VCaP (cell line): ENCODE measurements at regions not wholly inside any gene's neighbourhood (a gene's known extent, or its start where the extent isn't known, plus 50 kb on each side); places are given as distances from the start of the nearest gene placed in this dataset.
A peak's percentile ranks its signal among the peaks of the same experiment; 100 is the strongest.

ENCODE experiments used
- H3K27ac ChIP-seq: fragments of 450-650 bp; 2 replicates; pipeline ENCODE4 v1.5.1; 2017
- TF ChIP-seq, protein P1 (sequence below): fragments of 450-650 bp; conservative IDR thresholded peaks from 2 replicates; pipeline ENCODE4 v1.5.1; 2017; ENCODE audit warnings: mild to moderate bottlenecking, moderate library complexity

DNA sequence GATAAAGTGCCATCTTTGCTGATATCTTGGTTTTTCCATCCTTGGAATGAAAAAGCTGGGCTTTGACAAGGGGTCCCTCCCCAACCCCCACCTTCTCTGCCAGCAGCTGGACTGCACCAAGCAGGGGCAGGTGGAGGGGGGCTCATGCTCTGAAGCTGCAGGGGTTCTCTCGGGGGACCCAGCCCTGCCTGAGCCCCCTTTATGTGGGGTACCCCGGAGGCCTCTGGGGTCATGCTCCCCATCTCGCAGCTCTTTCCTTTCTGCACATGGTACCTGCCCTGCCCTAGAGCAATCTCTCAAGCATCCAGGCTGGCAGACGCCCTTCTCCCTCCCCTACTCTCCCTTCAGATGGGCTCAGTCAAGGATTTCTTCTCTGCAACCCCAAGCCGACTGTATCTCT, 146.7 kb upstream of the PTPN1 start:
- no peak overlapping the region for H3K27ac ChIP-seq
- TF ChIP-seq, protein P1, sequence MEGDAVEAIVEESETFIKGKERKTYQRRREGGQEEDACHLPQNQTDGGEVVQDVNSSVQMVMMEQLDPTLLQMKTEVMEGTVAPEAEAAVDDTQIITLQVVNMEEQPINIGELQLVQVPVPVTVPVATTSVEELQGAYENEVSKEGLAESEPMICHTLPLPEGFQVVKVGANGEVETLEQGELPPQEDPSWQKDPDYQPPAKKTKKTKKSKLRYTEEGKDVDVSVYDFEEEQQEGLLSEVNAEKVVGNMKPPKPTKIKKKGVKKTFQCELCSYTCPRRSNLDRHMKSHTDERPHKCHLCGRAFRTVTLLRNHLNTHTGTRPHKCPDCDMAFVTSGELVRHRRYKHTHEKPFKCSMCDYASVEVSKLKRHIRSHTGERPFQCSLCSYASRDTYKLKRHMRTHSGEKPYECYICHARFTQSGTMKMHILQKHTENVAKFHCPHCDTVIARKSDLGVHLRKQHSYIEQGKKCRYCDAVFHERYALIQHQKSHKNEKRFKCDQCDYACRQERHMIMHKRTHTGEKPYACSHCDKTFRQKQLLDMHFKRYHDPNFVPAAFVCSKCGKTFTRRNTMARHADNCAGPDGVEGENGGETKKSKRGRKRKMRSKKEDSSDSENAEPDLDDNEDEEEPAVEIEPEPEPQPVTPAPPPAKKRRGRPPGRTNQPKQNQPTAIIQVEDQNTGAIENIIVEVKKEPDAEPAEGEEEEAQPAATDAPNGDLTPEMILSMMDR, result no peak

DNA sequence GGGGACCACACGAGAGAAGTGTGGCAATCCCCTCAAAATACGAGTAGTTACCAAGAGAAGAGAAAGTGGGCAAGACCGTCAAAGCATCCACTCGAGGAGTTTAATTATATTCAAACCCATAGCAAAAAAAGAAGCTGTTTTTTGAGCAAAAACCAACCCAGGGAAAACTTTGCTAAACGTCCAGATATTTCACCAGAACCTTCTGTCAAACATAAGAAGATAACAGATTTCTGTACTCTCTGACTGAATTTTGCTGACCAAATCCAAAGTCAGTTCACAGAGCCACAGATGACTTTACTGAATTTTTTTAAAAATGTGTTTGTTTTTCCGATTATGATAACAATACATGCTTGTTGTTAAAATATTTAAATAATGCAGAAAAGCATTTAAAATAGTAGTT, 145.6 kb upstream of the PTPN1 start:
- TF ChIP-seq, protein P1, result no peak
- no peak overlapping the region for H3K27ac ChIP-seq

DNA sequence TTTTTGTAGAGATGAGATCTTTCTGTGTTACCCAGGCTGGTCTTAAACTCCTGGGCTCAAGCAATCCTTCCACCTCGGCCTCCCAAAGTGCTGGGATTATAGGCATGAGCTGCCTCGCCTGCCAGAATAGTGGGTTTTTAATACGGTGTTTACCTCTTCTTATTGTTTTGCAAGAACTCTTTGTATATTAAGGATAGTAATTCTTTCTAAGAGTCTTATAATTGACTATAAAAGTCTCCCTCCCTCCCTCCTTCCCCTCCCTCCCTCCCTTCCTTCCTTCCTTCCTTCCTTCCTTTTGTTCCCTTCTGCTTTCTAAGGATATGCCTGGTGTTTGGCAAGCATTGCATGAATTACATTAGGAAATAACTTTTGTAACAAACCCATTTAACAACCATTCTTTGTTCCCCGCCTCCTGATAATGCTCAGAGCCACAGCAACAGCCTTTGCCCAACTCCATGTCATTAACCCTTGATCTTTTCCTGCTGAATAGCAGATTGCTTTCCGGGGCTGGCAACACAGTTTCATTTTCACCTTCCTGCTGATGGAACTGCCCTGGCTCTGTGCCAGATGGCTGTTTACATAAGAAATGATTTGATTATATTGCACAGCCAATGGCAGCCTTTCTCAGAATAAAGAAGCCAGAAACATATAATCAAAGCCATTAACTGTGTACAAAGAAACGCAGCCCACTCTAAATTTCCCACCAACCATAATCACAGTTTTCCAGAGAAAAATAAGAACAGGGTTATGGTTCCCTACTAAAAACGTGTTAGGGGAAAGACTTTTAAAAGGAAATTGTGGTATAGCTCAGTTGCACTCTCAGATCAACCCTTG, 143.7 kb upstream of the PTPN1 start:
- peak overlapping the region; percentile 20; the same call in 1 of the 2 replicates for H3K27ac ChIP-seq
- TF ChIP-seq, protein P1, result no peak

DNA sequence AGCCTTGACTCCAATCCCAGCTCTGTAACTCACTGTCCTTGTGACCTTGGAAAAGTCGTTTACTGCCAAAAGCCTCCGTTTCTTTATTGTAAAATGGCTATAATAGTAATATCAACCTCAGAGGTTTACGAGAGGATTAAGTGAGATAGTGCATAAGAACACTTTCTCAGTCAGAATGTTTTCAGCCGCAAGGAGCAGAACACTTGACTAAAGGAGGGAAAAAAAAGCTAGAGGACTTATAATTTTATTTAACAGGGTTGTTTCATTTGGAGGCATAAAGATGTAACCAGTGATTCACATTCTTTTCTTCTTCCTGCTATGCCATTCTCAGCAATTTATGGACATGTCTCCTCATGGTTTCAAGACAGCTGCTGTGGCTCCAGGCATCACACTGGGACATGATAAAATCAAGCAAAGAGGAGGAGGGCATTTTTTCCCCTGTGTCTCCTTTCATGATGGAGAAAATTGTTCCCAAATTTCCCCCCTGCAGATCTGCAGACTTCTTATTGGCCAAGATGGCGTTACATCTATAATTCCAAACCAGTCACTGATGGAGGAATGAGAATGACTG, 143.0 kb upstream of the PTPN1 start:
- H3K27ac ChIP-seq, result peak overlapping the region; percentile 20; the same call in 1 of the 2 replicates
- TF ChIP-seq, protein P1, result no peak

DNA sequence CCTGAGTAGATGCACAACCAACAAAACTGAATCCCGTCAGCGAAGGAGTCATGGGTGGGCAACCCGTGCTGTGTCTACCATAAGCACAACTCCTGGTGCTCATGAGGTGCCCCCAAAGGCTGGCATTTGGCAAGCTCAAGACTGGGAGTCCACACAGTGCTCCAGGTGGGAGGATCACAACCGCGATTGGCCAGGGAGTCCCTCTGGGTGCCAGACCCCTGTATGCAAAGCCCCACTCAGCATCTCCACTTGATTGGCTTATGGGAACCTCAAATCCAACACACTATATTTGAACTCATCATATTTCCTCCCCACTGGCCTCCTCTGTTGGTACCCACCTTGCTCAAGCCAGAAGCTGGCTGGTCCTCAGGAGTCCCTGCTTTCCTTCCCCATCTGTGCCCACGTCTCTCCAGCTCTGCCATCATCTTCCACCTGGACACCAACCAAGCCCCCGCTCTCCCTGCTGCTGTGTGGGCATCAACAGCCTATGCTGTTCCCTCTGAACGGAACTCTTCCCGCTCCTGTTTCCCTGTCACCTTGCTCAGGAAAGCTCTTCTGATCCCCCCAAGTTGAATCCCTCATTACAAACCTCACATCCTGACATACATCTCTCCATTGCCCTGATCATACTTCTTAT, 142.3 kb upstream of the PTPN1 start:
- H3K27ac ChIP-seq, result no peak overlapping the region
- TF ChIP-seq, protein P1, result no peak

GRCh38 chr20:50368386-50368785, 141.8 kb upstream of the PTPN1 start:
- H3K27ac ChIP-seq, result no peak overlapping the region
- TF ChIP-seq, protein P1, result no peak

- TF ChIP-seq, protein P1, result no peak
- no peak overlapping the region for H3K27ac ChIP-seq
Measured at GRCh38 chr20:50368813-50369224, 141.4 kb upstream of the PTPN1 start.
